A673 (cell line): ENCODE measurements at regions not wholly inside any gene's neighbourhood (a gene's known extent, or its start where the extent isn't known, plus 50 kb on each side); places are given as distances from the start of the nearest gene placed in this dataset.

Experiments
- BruUV-seq: library from RNA; stranded (reverse); fragments of 400-500 nt; replicated peaks from 2 replicates; lab custom pipeline; 2021; lab: Mats Ljungman, UMichigan
- CTCF ChIA-PET: fragments of 300-600 bp; sonication (Branson Sonifier 250); formaldehyde crosslinking; loops from one replicate; lab custom pipeline; 2022; ENCODE audit warnings: antibody characterized with exemption; lab: Charles Lee
- POLR2A ChIA-PET: fragments of 300-600 bp; sonication (Branson Sonifier 250); formaldehyde crosslinking; loops from one replicate; lab custom pipeline; 2022; ENCODE audit warnings: antibody characterized with exemption; ENCODE audit not compliant: low non-redundant PET; lab: Charles Lee
- DNase-seq: peaks from one replicate; pipeline ENCODE4 v3.0.0-alpha.2; 2015; ENCODE audit warnings: low spot score
- H3K27ac ChIP-seq: fragments of 200-600 bp; sonication (generic); 2 replicates; pipeline ENCODE4 v1.5.1; 2016; ENCODE audit warnings: mixed run types, low read depth, mild to moderate bottlenecking, mixed read lengths, antibody characterized with exemption, low read length; ENCODE audit not compliant: poor library complexity, severe bottlenecking
- H3K27me3 ChIP-seq: fragments of 200-600 bp; sonication (generic); replicated peaks from 2 replicates; pipeline ENCODE4 v1.6.1; 2017; ENCODE audit warnings: mixed run types, low read depth, mild to moderate bottlenecking, mixed read lengths, antibody characterized with exemption, low read length; ENCODE audit not compliant: insufficient read depth, poor library complexity
- H3K36me3 ChIP-seq: fragments of 200-600 bp; sonication (generic); 2 replicates; pipeline ENCODE4 v1.6.1; 2016; ENCODE audit warnings: mixed run types, mild to moderate bottlenecking, mixed read lengths, antibody characterized with exemption, low read length; ENCODE audit not compliant: insufficient read depth, poor library complexity, severe bottlenecking
- H3K4me1 ChIP-seq: fragments of 200-600 bp; sonication (generic); 2 replicates; pipeline ENCODE4 v1.6.1; 2017; ENCODE audit warnings: mixed run types, mild to moderate bottlenecking, mixed read lengths, antibody characterized with exemption, low read length; ENCODE audit not compliant: insufficient read depth, poor library complexity, severe bottlenecking
- H3K4me3 ChIP-seq: fragments of 200-600 bp; sonication (generic); 2 replicates; pipeline ENCODE4 v1.5.1; 2016; ENCODE audit warnings: low read depth, mixed run types, mild to moderate bottlenecking, mixed read lengths, low read length; ENCODE audit not compliant: poor library complexity, severe bottlenecking
- H3K9me3 ChIP-seq: fragments of 200-600 bp; sonication (generic); 2 replicates; pipeline ENCODE4 v1.6.1; 2016; ENCODE audit warnings: mixed run types, low read depth, mild to moderate bottlenecking, mixed read lengths, antibody characterized with exemption, low read length; ENCODE audit not compliant: poor library complexity, severe bottlenecking
- EZH2 ChIP-seq: fragments of 200-600 bp; sonication (generic); IDR thresholded peaks from 2 replicates; pipeline ENCODE4 v1.6.1; 2017; ENCODE audit warnings: borderline replicate concordance, low read depth, mild to moderate bottlenecking, mixed read lengths, antibody characterized with exemption, low read length; ENCODE audit not compliant: poor library complexity, severe bottlenecking
- intact Hi-C: fragments of 100-400 bp; cut with micrococcal nuclease; formaldehyde crosslinking; loops from one replicate; pipeline ENCODE4 v1.10.0; 2022; ENCODE audit not compliant: unreplicated experiment
- TF ChIP-seq, protein P1 (sequence below): fragments of 300-800, 200-600 bp; sonication (generic); conservative IDR thresholded peaks from 2 replicates; pipeline ENCODE4 v1.5.1; 2017; ENCODE audit warnings: low read depth, mild to moderate bottlenecking, antibody characterized with exemption, low read length, moderate library complexity, mixed read lengths

GRCh38 chr16:66070140-66070917, 296.2 kb upstream of the CDH5 start:
- no TSS peak for BruUV-seq
- H3K27ac ChIP-seq, result no peak overlapping the region
- H3K4me1 ChIP-seq, result peaks cover 14% of the 10 kb centered on the region
- intact Hi-C loops, result no loop called here
- no peak overlapping the region for H3K4me3 ChIP-seq
- no peak for TF ChIP-seq EZH2
- TF ChIP-seq, protein P1, sequence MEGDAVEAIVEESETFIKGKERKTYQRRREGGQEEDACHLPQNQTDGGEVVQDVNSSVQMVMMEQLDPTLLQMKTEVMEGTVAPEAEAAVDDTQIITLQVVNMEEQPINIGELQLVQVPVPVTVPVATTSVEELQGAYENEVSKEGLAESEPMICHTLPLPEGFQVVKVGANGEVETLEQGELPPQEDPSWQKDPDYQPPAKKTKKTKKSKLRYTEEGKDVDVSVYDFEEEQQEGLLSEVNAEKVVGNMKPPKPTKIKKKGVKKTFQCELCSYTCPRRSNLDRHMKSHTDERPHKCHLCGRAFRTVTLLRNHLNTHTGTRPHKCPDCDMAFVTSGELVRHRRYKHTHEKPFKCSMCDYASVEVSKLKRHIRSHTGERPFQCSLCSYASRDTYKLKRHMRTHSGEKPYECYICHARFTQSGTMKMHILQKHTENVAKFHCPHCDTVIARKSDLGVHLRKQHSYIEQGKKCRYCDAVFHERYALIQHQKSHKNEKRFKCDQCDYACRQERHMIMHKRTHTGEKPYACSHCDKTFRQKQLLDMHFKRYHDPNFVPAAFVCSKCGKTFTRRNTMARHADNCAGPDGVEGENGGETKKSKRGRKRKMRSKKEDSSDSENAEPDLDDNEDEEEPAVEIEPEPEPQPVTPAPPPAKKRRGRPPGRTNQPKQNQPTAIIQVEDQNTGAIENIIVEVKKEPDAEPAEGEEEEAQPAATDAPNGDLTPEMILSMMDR, result no peak
- no peaks in the 10 kb centered on the region for H3K36me3 ChIP-seq
- CTCF ChIA-PET, result no interaction called here
- POLR2A ChIA-PET, result no interaction called here
- peak; percentile 34 for DNase-seq
- no peaks in the 10 kb centered on the region for H3K27me3 ChIP-seq
- no peaks in the 10 kb centered on the region for H3K9me3 ChIP-seq

GRCh38 chr16:66069587-66069986, 296.9 kb upstream of the CDH5 start:
- Histone ChIP-seq H3K36me3 (no peaks in the 10 kb centered on the region), H3K27me3 (no peaks in the 10 kb centered on the region), H3K27ac (no peak overlapping the region), H3K9me3 (no peaks in the 10 kb centered on the region), H3K4me3 (no peak overlapping the region), H3K4me1 (peaks cover 21% of the 10 kb centered on the region)
- DNase-seq, result no peak
- ChIA-PET POLR2A (no interaction called here), CTCF (no interaction called here)
- no TSS peak for BruUV-seq
- intact Hi-C loops, result no loop called here
- TF ChIP-seq, protein P1, result no peak
- no peak for TF ChIP-seq EZH2

- intact Hi-C loops, result no loop called here
- Histone ChIP-seq H3K36me3 (no peaks in the 10 kb centered on the region), H3K27me3 (no peaks in the 10 kb centered on the region), H3K9me3 (no peaks in the 10 kb centered on the region), H3K4me3 (no peak overlapping the region), H3K4me1 (peaks cover 25% of the 10 kb centered on the region), H3K27ac (no peak overlapping the region)
- no TSS peak for BruUV-seq
- no peak for DNase-seq
- ChIA-PET POLR2A (no interaction called here), CTCF (no interaction called here)
- TF ChIP-seq, protein P1, result no peak
- TF ChIP-seq EZH2, result no peak
Measured at GRCh38 chr16:66066404-66066803, 300.1 kb upstream of the CDH5 start.
